ENCODE measurements at regions not wholly inside any gene's neighbourhood (a gene's known extent, or its start where the extent isn't known, plus 50 kb on each side); places are given as distances from the start of the nearest gene placed in this dataset.
"Not testable (repeated sequence)": the region's sequence is repeated elsewhere in the genome, so short reads cannot be mapped to it uniquely, and the experiment has no call there.

DNA sequence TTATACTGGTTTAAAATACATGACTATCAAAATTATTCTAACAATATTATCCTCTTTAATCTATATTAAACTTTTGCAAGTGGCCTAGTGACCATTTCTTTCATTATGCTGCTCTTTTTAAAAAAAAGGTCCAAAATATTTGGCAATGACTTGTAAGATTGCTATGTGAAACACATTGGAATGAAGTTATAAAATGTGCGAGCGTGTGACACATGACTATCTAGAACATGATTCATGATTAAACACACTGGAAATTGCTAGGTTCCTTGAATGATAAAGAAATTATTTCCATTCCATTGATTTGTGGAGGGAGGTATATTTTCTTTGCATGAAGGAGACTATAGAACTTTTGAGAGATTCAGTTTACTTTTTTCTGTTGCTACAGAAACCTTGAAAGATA, 739.1 kb downstream of the DIAPH3 start:
- no peaks in the 10 kb centered on the region for H3K27me3 ChIP-seq
- H3K36me3 ChIP-seq = no peaks in the 10 kb centered on the region
- peak in 1 of 2 donors; percentile 43 for DNase-seq (ENCODE audit: low read depth in 1 of 2, low spot score in 1 of 2)
- H3K9me3 ChIP-seq (ENCODE audit: low read depth) = no peaks in the 10 kb centered on the region
- no peak overlapping the region for H3K4me3 ChIP-seq
- H3K4me1 ChIP-seq (ENCODE audit: low read depth) = peaks cover 13% of the 10 kb centered on the region
- no peak overlapping the region for H3K27ac ChIP-seq
- TF ChIP-seq, protein P1, sequence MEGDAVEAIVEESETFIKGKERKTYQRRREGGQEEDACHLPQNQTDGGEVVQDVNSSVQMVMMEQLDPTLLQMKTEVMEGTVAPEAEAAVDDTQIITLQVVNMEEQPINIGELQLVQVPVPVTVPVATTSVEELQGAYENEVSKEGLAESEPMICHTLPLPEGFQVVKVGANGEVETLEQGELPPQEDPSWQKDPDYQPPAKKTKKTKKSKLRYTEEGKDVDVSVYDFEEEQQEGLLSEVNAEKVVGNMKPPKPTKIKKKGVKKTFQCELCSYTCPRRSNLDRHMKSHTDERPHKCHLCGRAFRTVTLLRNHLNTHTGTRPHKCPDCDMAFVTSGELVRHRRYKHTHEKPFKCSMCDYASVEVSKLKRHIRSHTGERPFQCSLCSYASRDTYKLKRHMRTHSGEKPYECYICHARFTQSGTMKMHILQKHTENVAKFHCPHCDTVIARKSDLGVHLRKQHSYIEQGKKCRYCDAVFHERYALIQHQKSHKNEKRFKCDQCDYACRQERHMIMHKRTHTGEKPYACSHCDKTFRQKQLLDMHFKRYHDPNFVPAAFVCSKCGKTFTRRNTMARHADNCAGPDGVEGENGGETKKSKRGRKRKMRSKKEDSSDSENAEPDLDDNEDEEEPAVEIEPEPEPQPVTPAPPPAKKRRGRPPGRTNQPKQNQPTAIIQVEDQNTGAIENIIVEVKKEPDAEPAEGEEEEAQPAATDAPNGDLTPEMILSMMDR (IDR thresholded peaks at IDR 0.05; ENCODE audit: low read depth, low read length) = no peak

DNA sequence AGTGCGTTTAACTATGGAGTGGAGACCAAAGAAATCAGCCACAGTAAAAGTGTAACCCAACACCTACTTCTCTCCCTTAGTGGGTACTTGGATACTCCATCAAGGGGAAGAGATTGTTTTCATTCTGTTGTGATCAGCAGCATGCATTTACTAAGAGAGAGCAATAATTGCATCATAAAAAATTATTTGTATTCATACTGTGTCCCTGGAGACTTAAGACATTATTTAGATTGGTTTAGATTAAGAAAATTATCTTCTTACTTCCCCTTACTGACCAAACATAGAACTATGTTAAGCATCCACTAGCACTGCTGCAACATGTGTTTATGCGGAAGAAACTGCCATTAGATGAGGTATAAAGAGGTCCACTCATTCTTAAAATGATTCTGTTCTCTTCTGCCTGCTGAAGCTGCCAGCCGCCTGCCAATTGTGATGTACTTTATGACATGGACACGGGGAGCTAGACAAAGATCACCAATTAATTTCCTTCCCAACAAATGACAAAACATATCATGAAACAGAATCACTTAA, 738.5 kb downstream of the DIAPH3 start:
- Histone ChIP-seq H3K4me3 (no peak overlapping the region), H3K9me3 (ENCODE audit: low read depth) (no peaks in the 10 kb centered on the region), H3K27me3 (no peaks in the 10 kb centered on the region), H3K4me1 (ENCODE audit: low read depth) (peaks cover 13% of the 10 kb centered on the region), H3K27ac (no peak overlapping the region), H3K36me3 (no peaks in the 10 kb centered on the region)
- peak in 1 of 2 donors; percentile 64 for DNase-seq (ENCODE audit: low read depth in 1 of 2, low spot score in 1 of 2)
- TF ChIP-seq, protein P1 (IDR thresholded peaks at IDR 0.05; ENCODE audit: low read depth, low read length) = no peak

DNA sequence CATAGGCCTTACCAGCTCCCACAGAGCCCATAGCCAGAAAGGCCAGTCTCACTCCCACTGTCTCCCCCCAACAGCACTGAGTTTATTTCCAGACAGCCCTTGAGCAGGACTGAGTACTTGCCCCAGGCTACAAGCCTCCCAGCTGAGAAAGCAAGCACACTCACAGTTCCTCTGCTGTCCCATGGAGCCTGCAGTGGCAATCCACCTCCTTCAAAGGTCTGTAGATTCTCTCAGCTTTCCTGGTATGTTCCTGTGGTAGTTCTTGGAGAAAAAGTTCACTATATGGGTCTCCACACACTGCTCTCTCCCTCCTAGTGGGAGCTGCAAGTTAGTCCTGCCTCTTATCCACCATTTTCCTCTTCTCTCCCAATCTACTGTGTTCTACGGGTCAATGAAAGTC, 728.7 kb downstream of the DIAPH3 start:
- no peak overlapping the region for H3K27ac ChIP-seq
- no peak for DNase-seq (ENCODE audit: low read depth in 1 of 2, low spot score in 1 of 2)
- no peaks in the 10 kb centered on the region for H3K9me3 ChIP-seq (ENCODE audit: low read depth)
- H3K36me3 ChIP-seq = no peaks in the 10 kb centered on the region
- no peak overlapping the region for H3K4me3 ChIP-seq
- no peaks in the 10 kb centered on the region for H3K4me1 ChIP-seq (ENCODE audit: low read depth)
- no peaks in the 10 kb centered on the region for H3K27me3 ChIP-seq
- TF ChIP-seq, protein P1 (IDR thresholded peaks at IDR 0.05; ENCODE audit: low read depth, low read length) = no peak

DNA sequence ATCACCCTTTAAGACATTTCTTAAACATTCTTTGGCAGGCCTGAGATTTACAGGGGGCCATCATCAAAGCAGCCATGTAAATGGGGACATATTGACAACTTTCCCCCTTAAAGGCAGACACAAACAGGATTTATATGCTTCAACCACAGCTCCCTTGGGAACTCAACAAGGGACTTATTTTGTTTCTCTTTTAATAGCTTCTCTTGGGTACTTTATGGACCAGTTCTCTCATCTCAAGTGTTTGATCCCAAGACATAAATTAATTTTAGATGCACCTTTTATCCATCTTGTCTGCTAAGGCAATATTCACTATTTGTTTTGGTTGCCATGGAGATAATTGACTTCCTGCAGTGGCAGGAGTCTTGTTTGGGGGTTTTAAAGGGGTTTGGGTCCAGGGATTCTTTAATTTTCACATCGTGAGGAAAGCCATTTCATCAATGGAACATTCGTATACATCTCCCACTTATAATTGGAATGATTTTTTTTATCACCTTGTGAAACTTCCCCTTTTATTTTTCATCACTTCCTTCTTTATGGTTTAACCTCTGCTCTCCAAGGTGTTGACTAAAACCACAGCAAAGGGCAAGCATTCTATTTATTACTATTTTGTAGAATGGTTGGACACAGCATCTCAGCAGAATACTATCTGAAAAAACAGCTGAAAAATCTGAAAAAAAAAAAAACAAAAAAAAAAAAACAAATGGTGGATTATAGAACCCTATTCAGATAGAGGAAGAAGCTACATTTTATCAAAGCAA, 726.0 kb downstream of the DIAPH3 start:
- Histone ChIP-seq H3K4me1 (ENCODE audit: low read depth) (no peaks in the 10 kb centered on the region), H3K27ac (no peak overlapping the region), H3K9me3 (ENCODE audit: low read depth) (no peaks in the 10 kb centered on the region), H3K27me3 (no peaks in the 10 kb centered on the region), H3K36me3 (no peaks in the 10 kb centered on the region), H3K4me3 (no peak overlapping the region)
- TF ChIP-seq, protein P1 (IDR thresholded peaks at IDR 0.05; ENCODE audit: low read depth, low read length) = no peak
- DNase-seq (ENCODE audit: low read depth in 1 of 2, low spot score in 1 of 2) = peak in 1 of 2 donors; percentile 41

DNA sequence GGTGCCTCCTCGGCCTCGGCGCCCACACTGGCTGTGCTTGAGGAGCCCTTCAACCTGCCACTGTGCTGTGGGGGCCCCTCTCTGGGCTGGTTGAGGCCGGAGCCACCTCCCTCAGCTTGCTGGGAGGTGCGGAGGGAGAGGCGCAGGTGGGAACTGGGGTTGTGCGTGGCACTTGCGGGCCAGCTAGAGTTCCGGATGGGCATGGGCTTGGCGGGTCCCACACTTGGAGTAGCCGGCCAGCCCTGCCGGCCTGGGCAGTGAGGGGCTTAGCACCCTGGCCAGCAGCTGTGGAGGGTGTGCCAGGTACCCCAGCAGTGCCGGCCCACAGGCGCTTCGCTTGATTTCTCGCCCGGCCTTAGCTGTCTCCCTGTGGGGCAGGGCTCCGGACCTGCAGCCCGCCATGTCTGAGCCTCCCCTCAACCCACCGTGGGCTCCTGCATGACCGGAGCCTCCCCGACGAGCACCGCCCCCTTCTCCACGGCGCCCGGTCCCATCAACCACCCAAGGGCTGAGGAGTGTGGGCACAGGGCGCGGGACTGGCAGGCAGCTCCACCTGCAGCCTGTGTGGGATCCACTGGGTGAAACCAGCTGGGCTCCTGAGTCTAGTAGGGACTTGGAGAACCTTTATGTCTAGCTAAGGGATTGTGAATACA, 723.8 kb downstream of the DIAPH3 start:
- Histone ChIP-seq H3K27me3 (no peaks in the 10 kb centered on the region), H3K9me3 (ENCODE audit: low read depth) (no peaks in the 10 kb centered on the region), H3K4me1 (ENCODE audit: low read depth) (no peaks in the 10 kb centered on the region), H3K4me3 (no peak overlapping the region), H3K27ac (no peak overlapping the region), H3K36me3 (no peaks in the 10 kb centered on the region)
- DNase-seq (ENCODE audit: low read depth in 1 of 2, low spot score in 1 of 2) = no peak
- TF ChIP-seq, protein P1 (IDR thresholded peaks at IDR 0.05; ENCODE audit: low read depth, low read length) = no peak

DNA sequence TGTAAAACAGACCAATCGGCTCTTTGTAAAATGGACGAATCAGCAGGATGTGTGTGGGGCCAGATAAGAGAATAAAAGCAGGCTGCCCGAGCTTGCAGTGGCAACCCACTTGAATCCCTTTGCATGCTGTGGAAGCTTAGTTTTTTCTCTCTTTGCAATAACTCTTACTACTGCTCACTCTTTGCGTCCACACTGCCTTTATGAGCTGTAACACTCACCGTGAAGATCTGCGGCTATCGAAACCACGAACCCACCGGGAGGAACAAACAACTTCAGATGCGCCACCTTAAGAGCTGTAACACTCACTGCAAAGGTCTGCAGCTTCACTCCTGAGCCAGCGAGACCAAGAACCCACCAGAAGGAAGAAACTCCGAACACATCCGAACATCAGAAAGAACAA, 722.7 kb downstream of the DIAPH3 start:
- H3K4me1 ChIP-seq (ENCODE audit: low read depth); DNase-seq (ENCODE audit: low read depth in 1 of 2, low spot score in 1 of 2); H3K27ac ChIP-seq; H3K9me3 ChIP-seq (ENCODE audit: low read depth); H3K36me3 ChIP-seq; H3K27me3 ChIP-seq; H3K4me3 ChIP-seq: not testable (repeated sequence)
